ENCODE measurements at regions not wholly inside any gene's neighbourhood (a gene's known extent, or its start where the extent isn't known, plus 50 kb on each side); places are given as distances from the start of the nearest gene placed in this dataset.

DNA sequence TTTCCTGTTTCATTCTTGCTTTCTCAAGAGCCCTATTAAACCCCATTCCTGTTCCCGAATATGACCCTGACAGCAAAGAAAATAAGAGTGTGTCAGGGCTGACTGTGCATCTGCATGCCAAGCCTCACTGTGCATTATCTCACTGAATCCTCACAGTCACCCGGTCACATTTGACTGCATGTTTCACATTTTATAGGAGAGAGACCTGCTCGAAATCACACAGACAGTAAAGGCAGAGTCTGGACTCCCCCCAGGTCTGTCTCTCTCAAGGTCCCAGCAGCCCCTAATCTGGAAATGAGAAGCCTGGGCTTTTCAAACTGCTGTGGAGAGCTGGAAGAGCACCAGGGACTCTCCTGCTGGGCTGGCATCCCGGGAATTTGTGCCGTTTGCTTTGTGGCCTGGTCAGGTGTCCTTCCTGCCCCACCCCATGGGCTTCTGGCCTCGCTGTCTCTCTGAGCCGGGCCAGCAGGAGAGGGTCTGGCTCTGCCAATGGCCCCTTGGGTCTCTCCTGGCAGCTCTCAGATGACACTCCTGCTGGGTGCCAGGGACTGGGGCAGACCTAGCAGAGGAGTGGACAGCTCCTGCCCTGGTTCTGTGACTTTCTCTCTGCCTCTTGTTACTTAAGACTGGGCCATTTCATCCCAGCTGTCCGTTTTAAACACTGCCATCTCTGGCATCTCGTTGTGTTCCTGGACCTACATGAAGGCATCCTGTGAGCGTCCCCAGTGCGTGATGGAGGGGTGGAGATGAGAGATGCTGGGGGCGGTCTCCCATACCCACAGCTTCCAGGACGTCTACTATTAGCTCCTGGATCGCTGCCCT is 173.6 kb downstream of the ARHGAP12 start:
- no peak for DNase-seq

DNA sequence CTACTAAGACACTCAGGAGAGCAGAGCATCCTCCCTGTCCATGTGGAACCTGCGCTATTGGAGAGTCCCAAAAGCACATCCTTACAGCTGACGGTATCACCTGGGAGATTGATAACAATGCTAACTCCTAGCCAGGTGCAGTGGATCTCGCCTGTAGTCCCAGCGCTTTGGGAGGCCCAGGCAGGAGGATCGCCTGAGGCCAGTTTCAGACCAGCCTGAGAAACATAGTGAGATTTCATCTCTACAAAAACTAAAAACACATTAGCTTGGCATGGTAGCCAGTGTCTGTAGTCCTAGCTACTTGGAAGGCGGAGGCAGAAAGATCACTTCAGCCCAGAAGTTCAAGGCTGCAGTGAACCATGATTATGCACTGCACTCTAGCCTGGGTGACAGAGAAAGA is 174.9 kb downstream of the ARHGAP12 start:
- DNase-seq: no peak

DNA sequence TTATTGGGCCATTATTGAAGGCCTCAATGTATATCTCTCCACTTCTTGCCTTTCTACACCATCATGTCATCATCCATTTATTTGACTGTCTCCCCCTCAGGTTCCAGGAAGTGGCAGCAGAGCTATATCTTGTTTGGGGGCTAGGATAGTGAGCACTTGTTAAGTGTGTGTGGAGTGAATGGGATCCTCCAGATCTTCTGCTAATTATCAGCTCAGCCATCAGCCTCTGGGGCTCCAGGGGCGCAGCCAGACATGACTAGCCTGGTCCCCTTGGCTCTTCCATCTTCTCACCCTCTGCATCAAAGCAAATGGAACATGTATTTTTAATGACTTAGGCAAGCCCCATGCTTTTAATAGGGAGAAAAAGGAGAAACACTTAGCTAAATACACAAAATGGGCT is 176.5 kb downstream of the ARHGAP12 start:
- DNase-seq: no peak

DNA sequence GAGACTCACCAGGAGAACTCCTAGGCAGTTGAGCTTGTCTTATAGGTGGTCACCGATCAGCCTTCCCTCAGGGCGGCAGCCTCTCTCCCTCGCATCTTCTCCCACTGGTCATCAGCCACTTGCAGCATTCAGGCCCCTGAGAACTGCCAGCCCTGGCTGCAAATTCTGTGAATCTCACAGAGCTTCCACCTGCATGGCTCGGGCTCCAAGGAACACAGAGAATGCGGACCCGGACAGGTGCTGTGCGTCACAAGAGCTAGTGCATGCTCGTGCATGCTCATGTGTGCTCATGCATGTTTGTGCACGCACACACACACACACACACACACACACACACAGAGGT is 176.9 kb downstream of the ARHGAP12 start:
- DNase-seq: no peak

DNA sequence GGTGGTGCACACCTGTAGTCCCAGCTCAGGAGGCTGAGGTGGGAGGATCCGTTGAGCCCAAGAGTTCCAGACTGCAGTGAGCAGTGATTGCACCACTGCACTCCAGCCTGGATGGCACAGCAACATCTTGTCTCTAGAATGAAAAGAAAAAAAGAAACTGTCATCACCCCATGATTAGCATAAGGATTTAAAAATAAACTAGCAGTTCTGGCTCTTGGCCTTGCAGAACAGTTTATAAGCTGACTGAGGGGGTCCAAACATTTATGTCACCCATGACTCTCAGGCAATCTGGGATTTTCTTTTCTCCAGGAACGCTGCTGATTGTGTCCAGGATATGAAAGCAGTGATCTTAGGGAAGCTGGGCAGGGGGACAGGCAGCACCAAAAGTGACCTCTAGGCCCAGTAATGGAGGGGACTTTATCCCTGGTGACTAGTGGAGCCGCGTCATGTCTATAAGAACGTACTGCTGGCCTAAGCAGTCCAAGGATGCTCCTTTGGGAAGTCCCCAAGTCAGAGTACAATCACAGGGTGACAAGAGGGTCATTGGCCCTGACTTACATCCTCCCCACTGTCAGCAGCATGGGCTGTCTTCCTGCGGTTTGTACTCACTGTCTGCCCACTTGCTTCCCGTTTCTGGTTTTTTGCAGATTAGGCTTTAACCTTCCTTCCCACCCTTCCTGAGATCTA is 177.4 kb downstream of the ARHGAP12 start:
- no peak for DNase-seq

DNA sequence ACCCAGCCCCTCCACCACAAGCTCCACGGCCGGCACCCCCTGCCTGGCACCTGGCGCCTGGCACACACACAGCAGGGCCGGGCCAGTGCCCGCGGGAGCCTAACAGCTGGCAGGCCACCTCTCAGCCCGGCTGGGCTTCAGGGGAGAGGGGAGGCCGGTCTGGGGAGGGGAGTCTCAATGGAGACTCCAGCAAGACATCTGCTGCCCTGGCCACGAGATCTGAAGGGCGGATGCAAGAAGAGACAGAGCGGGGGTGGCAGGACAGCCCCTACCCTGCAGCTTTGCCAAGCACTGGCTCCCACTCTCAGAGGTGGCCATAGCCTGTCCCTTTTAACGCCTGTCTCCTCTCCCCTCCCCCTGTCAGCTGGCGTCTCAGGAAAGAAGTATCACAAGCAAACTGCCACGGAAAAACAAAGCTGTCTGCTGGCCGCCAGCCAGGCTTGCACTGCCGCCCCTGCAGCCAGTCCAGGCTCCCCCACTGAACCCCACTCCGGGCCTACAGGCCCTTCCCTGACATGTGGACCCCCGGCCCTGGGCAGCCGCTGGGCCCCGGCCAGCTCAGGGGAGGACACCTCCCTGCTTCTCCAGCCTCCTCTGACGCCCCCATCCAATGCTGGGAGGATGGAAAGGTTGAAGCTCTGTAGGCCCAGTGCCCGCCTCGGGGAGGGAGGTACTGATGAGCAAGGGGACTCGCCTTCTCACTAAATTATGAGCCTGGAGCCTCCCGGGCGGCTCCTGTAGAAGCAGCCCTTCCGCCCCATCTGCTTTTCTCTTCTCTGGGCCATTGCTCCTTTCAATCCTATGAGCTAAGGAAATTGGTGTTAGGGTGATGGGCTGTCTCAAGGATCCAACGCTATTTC is 178.4 kb downstream of the ARHGAP12 start:
- DNase-seq: peak; percentile 6

DNA sequence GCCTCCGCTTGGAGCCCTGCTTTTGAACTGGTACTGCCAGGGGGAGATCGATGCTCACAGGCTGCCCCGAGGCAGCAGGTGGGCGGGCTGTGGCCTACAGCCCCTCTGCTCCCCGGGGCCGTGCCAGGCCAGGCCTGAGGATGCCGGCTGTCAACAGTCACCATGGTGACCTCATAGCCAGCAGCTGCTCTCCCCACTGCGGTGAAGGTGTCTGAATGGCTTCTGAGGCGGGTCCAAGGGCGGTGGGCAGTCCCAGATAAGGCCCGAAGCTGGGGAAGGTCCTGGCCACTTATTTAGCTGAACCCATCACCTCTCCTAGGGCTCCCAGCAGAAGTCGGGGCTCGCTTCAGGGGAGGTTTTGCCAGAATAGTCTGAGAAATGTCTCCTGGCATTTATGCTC is 179.3 kb downstream of the ARHGAP12 start:
- no peak for DNase-seq

DNA sequence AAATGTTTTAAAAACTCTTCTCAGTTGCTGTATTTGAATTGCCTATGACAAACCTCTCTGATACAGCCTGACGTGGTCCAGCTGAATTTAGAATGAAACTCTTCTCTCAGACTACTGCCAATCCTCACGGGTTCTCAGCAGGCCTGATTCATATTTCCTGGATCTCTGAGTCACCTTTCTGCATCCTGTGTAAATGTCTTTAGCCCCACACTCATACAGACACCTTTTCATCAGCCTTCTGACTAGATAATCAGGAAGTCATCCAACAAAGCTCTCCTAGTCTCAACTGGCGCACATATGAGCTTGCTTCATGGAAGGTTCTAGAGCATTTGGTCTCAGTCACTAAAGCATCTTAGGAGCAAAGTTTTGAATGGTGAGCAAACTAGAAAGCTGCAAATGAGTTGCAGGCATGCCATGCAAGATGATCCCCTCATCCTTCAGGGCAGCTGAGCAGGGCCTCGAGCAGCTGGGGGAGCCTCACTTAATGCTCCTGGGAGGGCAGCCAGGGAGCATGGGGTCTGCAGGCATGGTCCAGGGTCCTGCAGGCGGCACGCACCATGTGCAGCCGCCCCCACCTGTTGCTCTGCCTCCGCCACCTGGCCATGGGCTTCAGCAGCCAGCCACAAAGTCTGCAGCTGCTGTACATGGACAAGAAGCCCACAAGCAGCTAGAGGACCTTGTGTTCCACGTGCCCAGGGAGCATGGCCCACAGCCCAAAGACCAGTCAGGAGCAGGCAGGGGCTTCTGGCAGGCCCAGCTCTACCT is 182.8 kb downstream of the ARHGAP12 start:
- DNase-seq: no peak

DNA sequence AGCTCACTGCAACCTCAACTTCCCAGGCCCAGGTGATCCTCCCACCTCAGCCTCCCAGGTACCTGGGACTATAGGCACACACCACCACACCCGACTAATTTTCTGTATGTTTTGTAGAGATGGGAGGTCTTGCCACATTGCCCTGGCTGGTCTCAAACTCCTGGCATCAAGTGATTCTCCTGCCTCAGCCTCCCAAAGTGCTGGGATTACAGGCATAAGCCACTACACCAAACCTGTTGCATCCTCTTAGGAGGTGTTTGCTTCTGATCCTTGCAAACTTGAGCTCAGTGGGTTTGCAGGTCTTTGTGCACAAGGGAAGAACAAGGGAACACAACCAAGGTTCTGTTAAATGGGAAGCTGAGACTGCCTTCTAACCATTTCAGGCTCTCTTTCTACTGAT is 184.6 kb downstream of the ARHGAP12 start:
- DNase-seq: no peak

DNA sequence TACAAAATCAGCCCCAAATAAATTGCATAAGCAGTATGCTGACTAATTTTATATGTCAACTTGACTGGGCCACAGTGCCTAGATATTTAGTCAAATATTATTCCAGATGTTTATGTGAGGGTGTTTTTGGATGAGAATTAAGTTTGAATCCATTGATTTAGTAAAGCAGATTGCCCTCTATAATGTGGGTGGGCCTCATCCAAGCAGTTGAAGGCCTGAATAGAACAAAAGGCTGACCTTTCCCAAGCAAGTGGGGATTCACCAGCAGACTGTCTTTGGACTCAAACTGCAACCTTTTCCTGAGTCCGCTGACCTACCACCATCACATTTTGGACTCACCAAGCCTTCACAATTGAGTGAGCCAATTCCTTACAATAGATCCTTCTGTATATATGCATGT is 186.4 kb downstream of the ARHGAP12 start:
- DNase-seq: no peak

DNA sequence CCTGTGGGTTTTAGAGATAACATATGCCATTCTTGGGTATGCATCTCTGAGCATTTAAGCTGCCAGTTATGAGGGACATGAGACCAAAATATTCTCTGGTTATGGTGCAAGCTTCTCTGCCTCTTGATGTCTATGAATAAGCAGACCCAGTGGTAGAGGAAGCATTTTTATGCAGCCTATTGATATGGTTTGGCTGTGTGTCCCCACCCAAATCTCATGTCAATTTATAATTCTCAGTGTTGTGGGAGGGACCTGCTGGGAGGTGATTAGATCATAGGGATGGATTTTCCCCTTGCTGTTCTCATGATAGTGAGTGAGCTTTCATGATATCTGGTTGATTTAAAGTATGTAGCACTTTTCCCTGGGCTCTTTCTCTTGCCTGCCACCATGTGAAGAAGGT is 187.2 kb downstream of the ARHGAP12 start:
- no peak for DNase-seq

DNA sequence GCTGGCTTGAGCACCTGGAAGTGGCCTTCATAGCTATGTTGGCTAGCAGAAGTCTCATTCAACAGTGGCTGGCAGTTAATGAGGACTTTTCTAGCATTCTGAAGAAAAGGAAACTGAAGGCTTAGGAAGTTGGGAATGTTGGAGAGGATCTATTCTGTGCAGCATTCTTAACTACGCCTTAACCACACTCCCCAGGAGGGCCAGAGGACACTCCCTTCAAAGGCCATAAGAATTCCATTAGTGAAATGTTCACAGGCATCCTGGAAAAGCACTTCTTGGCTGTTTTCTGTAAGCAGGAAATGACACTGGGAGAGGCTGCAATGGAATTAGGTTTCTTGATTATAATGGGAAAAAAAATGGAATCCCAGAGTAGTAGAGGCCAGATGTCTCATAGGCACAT is 188.9 kb downstream of the ARHGAP12 start:
- DNase-seq: no peak

DNA sequence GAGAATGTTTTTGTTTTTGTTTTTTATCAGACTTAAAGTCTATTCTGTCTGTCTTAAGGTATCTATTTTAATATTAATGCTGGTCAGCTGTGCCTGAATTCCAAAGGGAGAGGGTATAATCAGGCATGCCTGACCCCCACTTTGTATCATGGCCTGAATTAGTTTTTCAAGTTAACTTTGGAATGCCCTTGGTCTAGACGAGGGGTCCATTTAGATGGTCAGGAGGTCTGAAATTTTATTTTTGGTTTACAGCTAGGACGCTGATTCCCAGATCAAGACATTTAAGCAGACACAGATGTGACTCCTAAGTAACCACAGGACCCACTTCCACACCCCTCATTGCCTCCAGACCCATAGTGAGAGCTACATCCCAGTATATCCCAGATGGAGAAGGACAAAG is 189.5 kb downstream of the ARHGAP12 start:
- DNase-seq: no peak

DNA sequence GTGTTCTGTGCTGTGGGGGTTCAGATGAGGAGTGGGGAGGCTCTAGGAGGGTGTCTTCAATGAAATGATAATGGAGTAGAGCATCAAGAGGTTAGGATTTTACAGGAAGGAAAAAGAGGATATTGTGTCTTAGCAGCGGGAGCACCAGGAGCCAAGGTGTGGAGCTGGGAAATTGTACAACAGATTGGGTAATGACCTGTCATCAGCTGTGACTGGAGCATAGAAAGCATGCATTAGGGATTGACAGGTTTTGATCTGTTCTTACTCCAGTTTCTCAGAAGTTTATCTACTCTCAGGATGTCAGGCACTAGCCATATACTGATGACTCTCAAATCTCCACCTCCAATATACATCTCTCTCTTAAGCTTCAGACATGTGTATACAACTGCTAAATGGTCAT is 196.9 kb downstream of the ARHGAP12 start:
- no peak for DNase-seq

DNA sequence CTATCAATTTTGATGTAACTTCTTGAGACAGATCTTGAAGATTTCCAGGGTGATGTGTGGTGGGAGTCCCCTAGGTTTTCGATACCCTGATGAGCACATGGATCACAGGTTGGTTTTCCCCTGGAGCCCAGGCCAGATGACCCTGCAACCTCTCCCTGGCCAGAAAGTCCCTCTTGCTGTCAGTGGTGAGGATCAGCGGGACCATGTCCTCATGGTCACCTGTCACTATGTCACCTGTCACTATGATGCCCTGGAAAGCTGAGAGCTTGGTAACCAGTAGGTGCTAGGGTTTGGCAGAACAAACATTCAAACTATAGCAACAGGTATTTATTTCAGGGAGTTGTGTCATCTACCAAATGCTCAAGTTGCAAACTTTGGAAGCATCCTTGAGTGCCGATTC is 197.9 kb downstream of the ARHGAP12 start:
- DNase-seq: no peak

DNA sequence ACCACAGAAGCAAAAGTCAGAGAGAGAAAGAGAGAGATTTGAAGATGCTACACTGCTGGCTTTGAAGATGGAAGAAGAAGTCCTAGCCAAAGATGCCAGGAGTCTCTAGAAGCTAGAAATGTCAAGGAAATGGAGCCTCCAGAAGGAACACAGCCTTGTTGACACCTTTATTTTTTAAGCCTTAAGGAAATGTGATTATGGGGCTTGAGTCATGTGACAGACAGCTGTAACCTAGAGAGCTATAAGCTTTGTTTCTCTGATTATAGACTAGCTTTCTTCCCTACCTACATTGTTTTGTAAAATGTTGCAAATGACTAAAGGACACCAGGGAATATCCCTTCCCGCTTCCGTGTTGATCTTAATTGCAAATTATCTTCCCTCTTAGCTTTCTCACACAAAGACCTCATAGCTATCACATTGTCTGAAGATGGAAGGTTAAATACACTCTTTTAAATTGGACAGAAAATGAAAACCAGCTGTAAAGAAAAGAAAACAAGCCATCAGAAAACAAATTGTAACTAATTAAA is 199.9 kb downstream of the ARHGAP12 start:
- DNase-seq: no peak

DNA sequence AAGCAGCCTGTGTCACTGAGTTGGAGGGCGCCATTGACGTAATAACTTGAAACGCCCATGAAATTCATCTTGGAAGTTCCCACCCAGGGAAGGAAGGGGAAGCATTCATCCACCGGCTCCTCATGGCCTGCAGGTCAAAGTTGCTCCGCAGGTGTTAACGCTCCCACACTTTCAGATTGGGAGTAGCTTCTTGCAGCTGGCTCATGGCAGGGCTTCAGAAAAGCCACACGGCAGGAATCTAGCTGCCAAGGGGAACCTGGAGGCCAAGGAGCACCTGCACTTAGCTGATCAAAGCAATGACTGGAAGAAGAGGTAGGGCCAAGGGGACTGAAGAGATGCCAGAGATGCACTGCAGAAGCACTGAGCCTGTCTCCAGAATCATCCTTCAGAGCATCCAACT is 203.2 kb downstream of the ARHGAP12 start:
- no peak for DNase-seq

DNA sequence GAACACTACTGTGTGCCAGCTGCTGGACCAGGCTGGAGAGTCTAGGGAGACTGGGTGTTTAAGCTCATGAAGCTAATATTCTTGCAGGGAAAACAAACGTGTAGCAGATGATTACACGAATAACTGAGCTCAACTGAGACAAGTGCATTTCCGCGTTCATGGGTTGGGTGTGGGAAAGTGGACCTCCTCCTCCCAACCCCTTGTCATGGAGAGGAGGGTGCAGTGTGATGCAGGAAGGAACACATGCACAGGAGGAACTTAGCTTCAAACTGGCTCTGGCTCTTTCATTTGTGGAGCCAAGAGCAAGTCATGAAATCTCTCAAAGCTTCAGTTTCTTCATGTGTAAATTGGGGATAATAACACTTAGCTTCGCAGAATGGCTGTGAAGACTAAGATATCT is 204.3 kb downstream of the ARHGAP12 start:
- DNase-seq: no peak

DNA sequence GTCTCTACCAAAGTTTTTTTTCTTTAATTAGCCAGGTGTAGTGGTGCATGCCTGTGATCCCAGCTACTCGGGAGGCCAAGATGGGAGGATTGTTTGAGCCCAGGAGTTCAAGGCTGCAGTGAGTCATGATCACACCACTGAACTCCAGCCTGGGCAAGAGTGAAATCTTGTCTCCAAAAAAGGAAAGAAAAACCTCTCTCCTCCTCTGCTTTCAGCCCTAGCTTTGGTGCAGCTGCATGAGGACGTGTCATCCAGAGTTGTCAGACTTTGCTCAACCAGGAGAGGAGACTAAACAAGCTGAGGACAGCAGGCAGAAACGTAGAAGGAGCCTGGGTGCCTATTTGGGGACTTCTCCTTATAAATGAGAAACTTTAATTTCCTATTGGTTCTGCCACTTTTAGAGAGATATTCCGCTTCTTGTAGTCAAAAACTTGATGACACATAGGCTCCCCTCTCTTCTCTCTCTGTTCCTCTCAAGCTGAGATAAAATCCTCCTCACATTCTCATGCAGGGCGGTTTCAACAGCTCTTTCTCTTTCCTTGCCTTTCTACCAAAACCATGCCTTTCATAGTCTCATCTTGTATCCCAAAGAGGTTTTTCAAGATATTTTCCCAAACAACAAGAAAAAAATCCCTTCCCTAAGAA is 205.4 kb downstream of the ARHGAP12 start:
- no peak for DNase-seq

DNA sequence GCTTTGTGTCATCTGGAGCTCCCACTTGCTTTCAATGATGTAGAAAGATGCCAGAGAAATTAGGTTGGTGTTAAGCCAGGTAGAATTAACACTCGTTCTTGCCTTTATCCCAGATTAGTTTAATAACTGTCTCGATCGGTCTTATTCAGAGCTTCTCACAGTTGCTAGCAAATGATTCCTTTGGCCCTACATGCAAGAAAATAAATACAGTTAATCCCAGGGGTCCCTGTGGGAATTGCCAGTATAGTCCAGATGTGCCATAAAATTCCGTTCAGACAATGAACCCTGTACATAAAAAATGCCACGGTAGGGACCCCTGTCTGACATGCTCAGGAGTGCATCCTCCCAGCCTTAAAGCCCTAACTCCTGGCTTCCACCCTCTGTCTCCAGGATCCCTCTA is 207.5 kb downstream of the ARHGAP12 start:
- DNase-seq: no peak

DNA sequence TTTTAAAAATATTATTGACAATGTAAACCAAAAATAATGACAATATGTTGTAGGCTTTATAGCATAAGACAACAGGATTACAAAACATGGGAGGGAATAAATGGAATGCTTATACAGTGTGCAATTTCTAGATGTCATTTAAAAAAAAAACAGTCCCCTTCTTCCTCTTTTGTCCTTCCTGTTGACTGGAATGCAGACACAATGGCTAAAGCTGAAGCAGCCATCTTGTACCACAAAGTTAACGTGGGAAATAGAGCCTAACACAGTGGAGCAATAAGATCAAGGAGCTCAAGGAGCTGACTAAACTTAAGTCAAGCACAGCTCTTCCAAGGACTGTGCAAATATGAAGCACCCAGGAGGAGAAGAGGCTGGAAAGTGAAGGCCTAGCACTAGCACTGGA is 208.1 kb downstream of the ARHGAP12 start:
- DNase-seq: no peak

DNA sequence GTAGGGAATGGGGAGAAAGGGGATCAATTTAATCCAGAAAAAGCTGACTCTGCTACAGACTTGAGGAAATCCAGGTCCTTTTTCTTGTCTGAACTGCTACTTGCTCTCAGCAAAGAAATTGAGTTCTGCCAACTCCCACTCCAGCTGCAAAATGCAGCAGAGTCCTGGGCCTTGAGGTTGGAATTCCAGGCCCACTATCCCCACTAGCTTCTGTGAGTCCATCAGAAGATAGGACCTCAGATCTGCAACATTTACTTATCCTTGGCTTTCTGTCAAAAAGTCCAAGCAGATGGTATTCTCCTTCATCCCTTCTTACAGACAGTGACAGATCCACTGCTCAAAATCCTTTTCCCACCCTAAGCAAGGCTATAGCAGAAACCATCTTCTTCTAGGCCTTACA is 219.2 kb downstream of the ARHGAP12 start:
- no peak for DNase-seq

All from hematopoietic multipotent progenitor cell treated with erythropoietin and hydrocortisone succinate and interleukin-3 and kit ligand, for 8 days (in vitro differentiated cells).